ENCODE measurements at regions not wholly inside any gene's neighbourhood (a gene's known extent, or its start where the extent isn't known, plus 50 kb on each side); places are given as distances from the start of the nearest gene placed in this dataset.
A peak's percentile ranks its signal among the peaks of the same experiment; 100 is the strongest.

- TF ChIP-seq CTCF (IDR thresholded peaks at IDR 0.05; ENCODE audit: control extremely low read depth, extremely low read depth, low read depth, missing control alignments) = no peak
- ChIA-PET POLR2A (no interaction called here), CTCF (interaction anchor here (1.3 kb wide), 1 partner anchor 172 kb away, joined by 3 read pairs; no protein-coding TSS in a partner anchor)
- no peak for DNase-seq (ENCODE audit: extremely low spot score)
These were observed 83.3 kb upstream of the TNR start for GRCh38 chr1:175826705-175827104.

- POLR2A ChIA-PET = no interaction called here
- CTCF ChIA-PET = interaction anchor here (0.7 to 1.6 kb wide), 6 partner anchors 11 to 672 kb away, joined by 3 to 8 read pairs (median 4); no protein-coding TSS in a partner anchor
- no peak for DNase-seq (ENCODE audit: extremely low spot score)
- peak; percentile 30 for TF ChIP-seq CTCF (IDR thresholded peaks at IDR 0.05; ENCODE audit: control extremely low read depth, extremely low read depth, low read depth, missing control alignments)
These were observed 80.7 kb upstream of the TNR start for GRCh38 chr1:175824079-175824478.

- POLR2A ChIA-PET = no interaction called here
- DNase-seq (ENCODE audit: extremely low spot score) = no peak
- no peak for TF ChIP-seq CTCF (IDR thresholded peaks at IDR 0.05; ENCODE audit: control extremely low read depth, extremely low read depth, low read depth, missing control alignments)
- CTCF ChIA-PET = interaction anchor here (0.7 to 1.6 kb wide), 6 partner anchors 10 to 672 kb away, joined by 3 to 8 read pairs (median 4); no protein-coding TSS in a partner anchor
These were observed 80.0 kb upstream of the TNR start for GRCh38 chr1:175823406-175823805.

GRCh38 chr1:175822580-175822979 is 79.2 kb upstream of the TNR start:
- ChIA-PET CTCF (no interaction called here), POLR2A (no interaction called here)
- DNase-seq (ENCODE audit: extremely low spot score) = no peak
- TF ChIP-seq CTCF (IDR thresholded peaks at IDR 0.05; ENCODE audit: control extremely low read depth, extremely low read depth, low read depth, missing control alignments) = no peak

GRCh38 chr1:175820456-175821025 is 77.1 kb upstream of the TNR start:
- ChIA-PET POLR2A (no interaction called here), CTCF (no interaction called here)
- no peak for TF ChIP-seq CTCF (IDR thresholded peaks at IDR 0.05; ENCODE audit: control extremely low read depth, extremely low read depth, low read depth, missing control alignments)
- no peak for DNase-seq (ENCODE audit: extremely low spot score)

- CTCF ChIA-PET = interaction anchor here (0.9 to 1.4 kb wide), 5 partner anchors 8 to 21 kb away, joined by 3 read pairs; no protein-coding TSS in a partner anchor
- POLR2A ChIA-PET = no interaction called here
These were observed 75.5 kb upstream of the TNR start for GRCh38 chr1:175818929-175819328.

More at GRCh38 chr1:175818929-175819328, 75.5 kb upstream of the TNR start:
- TF ChIP-seq CTCF (IDR thresholded peaks at IDR 0.05; ENCODE audit: control extremely low read depth, extremely low read depth, low read depth, missing control alignments) = no peak
- DNase-seq (ENCODE audit: extremely low spot score) = no peak

All from GM10248 (cell line).